ENCODE measurements at regions not wholly inside any gene's neighbourhood (a gene's known extent, or its start where the extent isn't known, plus 50 kb on each side); places are given as distances from the start of the nearest gene placed in this dataset.

DNA sequence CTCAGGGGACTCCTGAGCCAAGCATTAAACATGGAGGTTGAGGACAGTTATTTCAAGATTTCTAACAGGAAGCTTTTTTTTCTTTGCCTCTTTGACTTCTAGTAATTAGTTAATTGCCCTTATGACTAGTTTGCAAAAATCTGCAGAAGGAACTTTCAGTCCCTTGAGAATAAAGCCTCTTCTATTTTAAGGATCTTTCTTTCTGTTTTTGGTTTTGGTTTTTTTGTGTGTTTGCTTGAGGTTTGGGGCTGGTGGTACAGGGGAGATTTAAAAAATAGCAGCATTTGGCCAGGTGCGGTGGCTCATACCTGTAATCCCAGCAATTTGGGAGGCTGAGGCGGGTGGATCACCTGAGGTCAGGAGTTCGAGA lies 259.3 kb downstream of the BMP7 start:
- Histone ChIP-seq H3K9me3 (ENCODE audit: insufficient read depth, low read length) (no peaks in the 10 kb centered on the region), H3K4me3 (ENCODE audit: low read length) (peak overlapping the region; percentile 55), H3K36me3 (replicated peaks; ENCODE audit: low read depth, low read length) (no peaks in the 10 kb centered on the region), H4K20me1 (ENCODE audit: insufficient read depth, low read length) (no peaks in the 10 kb centered on the region), H3K9ac (ENCODE audit: low read length) (peak overlapping the region; percentile 7; the same call in 1 of the 2 replicates), H2AFZ (ENCODE audit: low read depth, low read length) (peak overlapping the region; percentile 48; the same call in 1 of the 2 replicates), H3K4me2 (ENCODE audit: low read length) (peak overlapping the region; percentile 76), H3K27me3 (ENCODE audit: low read depth, low read length) (peaks cover 64% of the 10 kb centered on the region), H3K4me1 (ENCODE audit: low read length) (peaks cover 30% of the 10 kb centered on the region), H3K27ac (ENCODE audit: low read length) (peak overlapping the region; percentile 56), H3K79me2 (ENCODE audit: low read length) (no peaks in the 10 kb centered on the region)
- TF ChIP-seq, protein P1, sequence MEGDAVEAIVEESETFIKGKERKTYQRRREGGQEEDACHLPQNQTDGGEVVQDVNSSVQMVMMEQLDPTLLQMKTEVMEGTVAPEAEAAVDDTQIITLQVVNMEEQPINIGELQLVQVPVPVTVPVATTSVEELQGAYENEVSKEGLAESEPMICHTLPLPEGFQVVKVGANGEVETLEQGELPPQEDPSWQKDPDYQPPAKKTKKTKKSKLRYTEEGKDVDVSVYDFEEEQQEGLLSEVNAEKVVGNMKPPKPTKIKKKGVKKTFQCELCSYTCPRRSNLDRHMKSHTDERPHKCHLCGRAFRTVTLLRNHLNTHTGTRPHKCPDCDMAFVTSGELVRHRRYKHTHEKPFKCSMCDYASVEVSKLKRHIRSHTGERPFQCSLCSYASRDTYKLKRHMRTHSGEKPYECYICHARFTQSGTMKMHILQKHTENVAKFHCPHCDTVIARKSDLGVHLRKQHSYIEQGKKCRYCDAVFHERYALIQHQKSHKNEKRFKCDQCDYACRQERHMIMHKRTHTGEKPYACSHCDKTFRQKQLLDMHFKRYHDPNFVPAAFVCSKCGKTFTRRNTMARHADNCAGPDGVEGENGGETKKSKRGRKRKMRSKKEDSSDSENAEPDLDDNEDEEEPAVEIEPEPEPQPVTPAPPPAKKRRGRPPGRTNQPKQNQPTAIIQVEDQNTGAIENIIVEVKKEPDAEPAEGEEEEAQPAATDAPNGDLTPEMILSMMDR (IDR thresholded peaks at IDR 0.05; ENCODE audit: low read depth, low read length): no peak
- TF ChIP-seq EZH2phosphoT487 (IDR thresholded peaks at IDR 0.05; ENCODE audit: low read depth): peak; percentile 41; the same call in 1 of the 2 replicates

DNA sequence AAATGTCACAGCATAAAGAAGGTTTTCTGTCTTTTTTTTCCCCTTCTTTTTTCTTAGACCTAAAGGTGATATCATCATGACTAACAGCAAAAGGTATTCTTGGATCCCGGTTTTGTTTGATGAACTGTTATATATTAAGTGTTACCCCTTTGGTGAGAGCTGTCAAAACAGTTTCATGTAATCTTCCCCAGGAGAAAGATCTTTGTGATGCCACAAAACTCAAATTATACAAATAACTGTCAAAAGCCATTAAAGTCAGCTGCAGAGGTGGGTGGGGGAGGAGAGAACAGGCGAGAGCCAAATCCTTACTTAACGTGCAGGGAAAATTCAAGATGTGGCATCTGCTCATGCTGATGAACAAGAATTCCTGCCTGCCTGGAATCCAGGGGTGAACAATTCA lies 258.2 kb downstream of the BMP7 start:
- peak overlapping the region; percentile 76 for H3K4me2 ChIP-seq (ENCODE audit: low read length)
- no peaks in the 10 kb centered on the region for H4K20me1 ChIP-seq (ENCODE audit: insufficient read depth, low read length)
- no peak overlapping the region for H2AFZ ChIP-seq (ENCODE audit: low read depth, low read length)
- peaks cover 53% of the 10 kb centered on the region for H3K27me3 ChIP-seq (ENCODE audit: low read depth, low read length)
- H3K4me1 ChIP-seq (ENCODE audit: low read length): peaks cover 26% of the 10 kb centered on the region
- TF ChIP-seq, protein P1 (IDR thresholded peaks at IDR 0.05; ENCODE audit: low read depth, low read length): no peak
- no peaks in the 10 kb centered on the region for H3K9me3 ChIP-seq (ENCODE audit: insufficient read depth, low read length)
- H3K27ac ChIP-seq (ENCODE audit: low read length): 0 out of 2 replicates have a peak overlapping the region, but pooled peaks have one; percentile 27
- no peaks in the 10 kb centered on the region for H3K79me2 ChIP-seq (ENCODE audit: low read length)
- no peaks in the 10 kb centered on the region for H3K36me3 ChIP-seq (replicated peaks; ENCODE audit: low read depth, low read length)
- H3K4me3 ChIP-seq (ENCODE audit: low read length): peak overlapping the region; percentile 55
- no peak overlapping the region for H3K9ac ChIP-seq (ENCODE audit: low read length)

DNA sequence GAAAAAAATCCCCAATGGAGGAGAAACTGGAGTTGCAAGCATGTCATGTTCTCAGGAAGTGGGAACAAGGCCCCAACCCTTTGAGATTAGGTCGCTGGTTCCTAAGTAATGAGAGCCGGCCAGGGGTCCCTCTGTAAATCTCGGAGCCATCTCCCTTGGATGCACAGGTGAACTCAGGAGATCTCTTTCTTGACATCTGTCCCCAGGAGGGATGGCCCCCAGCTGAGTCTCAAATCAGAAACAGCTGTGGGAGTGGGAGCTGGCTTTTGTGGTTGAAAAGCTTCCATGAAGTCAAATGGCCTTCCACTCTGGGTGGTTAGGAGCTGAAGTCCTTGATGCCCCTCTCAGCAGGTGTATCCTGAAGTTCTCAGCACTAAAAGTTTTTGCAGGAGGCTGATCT lies 257.1 kb downstream of the BMP7 start:
- Histone ChIP-seq H3K79me2 (ENCODE audit: low read length) (no peaks in the 10 kb centered on the region), H3K9ac (ENCODE audit: low read length) (no peak overlapping the region), H4K20me1 (ENCODE audit: insufficient read depth, low read length) (no peaks in the 10 kb centered on the region)

DNA sequence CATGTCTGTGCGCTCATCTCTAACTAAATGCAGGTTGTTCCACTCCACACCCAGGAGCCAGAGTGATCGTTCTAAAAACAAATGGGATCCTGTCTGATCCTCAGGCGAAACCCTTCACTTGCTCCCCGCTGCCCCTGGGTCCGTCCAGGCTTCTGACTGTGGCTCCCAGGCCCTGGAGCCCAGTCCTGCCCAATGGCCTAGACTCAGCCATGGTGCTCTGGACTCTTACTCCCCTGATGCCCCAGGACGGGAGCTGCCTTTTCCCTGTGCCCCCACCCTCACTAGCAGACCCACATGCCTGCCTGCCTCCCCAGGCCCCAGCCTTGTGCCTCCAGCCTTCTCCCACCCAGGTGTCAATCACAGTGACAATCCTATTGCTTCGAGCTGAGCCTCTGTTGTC lies 256.7 kb downstream of the BMP7 start:
- Histone ChIP-seq H3K4me3 (ENCODE audit: low read length) (no peak overlapping the region), H3K27me3 (ENCODE audit: low read depth, low read length) (peaks cover 41% of the 10 kb centered on the region), H4K20me1 (ENCODE audit: insufficient read depth, low read length) (no peaks in the 10 kb centered on the region), H3K4me2 (ENCODE audit: low read length) (no peak overlapping the region), H3K27ac (ENCODE audit: low read length) (no peak overlapping the region), H3K9me3 (ENCODE audit: insufficient read depth, low read length) (no peaks in the 10 kb centered on the region), H2AFZ (ENCODE audit: low read depth, low read length) (no peak overlapping the region), H3K4me1 (ENCODE audit: low read length) (peaks cover 24% of the 10 kb centered on the region), H3K36me3 (replicated peaks; ENCODE audit: low read depth, low read length) (no peaks in the 10 kb centered on the region), H3K9ac (ENCODE audit: low read length) (no peak overlapping the region), H3K79me2 (ENCODE audit: low read length) (no peaks in the 10 kb centered on the region)
- TF ChIP-seq EZH2phosphoT487 (IDR thresholded peaks at IDR 0.05; ENCODE audit: low read depth): no peak
- TF ChIP-seq, protein P1 (IDR thresholded peaks at IDR 0.05; ENCODE audit: low read depth, low read length): no peak

More for the DNA sequence above, 257.1 kb downstream of the BMP7 start:
- no peak overlapping the region for H2AFZ ChIP-seq (ENCODE audit: low read depth, low read length)
- no peak for TF ChIP-seq EZH2phosphoT487 (IDR thresholded peaks at IDR 0.05; ENCODE audit: low read depth)
- TF ChIP-seq, protein P1 (IDR thresholded peaks at IDR 0.05; ENCODE audit: low read depth, low read length): no peak
- H3K27ac ChIP-seq (ENCODE audit: low read length): no peak overlapping the region
- no peak overlapping the region for H3K4me3 ChIP-seq (ENCODE audit: low read length)
- H3K27me3 ChIP-seq (ENCODE audit: low read depth, low read length): peaks cover 46% of the 10 kb centered on the region
- peaks cover 24% of the 10 kb centered on the region for H3K4me1 ChIP-seq (ENCODE audit: low read length)
- H3K4me2 ChIP-seq (ENCODE audit: low read length): no peak overlapping the region
- no peaks in the 10 kb centered on the region for H3K36me3 ChIP-seq (replicated peaks; ENCODE audit: low read depth, low read length)
- H3K9me3 ChIP-seq (ENCODE audit: insufficient read depth, low read length): no peaks in the 10 kb centered on the region
